ENCODE measurements at regions not wholly inside any gene's neighbourhood (a gene's known extent, or its start where the extent isn't known, plus 50 kb on each side); places are given as distances from the start of the nearest gene placed in this dataset.
A peak's percentile ranks its signal among the peaks of the same experiment; 100 is the strongest.

DNA sequence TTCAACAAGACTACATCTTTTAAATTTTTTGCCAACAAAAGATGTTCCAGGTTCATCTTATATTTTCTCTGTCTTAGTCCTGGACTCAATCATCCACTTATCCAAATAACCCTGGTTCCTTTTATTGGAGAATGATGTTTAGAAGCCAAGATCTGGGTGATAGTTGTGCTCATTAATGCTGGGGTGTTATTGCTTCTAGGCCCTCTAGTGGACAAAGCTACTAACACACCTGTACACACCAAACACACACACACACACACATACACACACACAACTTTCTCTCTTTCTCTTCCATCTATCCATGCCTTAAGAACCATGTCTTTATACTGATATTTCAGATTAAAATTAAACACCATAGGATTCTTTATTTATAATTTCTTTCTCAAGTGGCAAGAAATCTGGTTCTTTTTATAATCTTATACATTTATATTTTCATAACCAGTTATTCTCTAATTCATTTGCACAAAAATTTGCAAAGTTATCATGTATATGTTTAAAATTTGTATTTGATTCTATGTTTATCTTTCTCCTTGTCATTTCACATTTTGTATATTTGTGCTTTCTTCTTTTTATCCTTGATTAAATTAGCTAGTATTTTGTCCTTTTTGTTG lies 179.1 kb upstream of the SMIM23 start:
- ATAC-seq, result no peak

GRCh38 chr5:171607863-171608262 lies 177.8 kb upstream of the SMIM23 start:
- no peak for ATAC-seq

DNA sequence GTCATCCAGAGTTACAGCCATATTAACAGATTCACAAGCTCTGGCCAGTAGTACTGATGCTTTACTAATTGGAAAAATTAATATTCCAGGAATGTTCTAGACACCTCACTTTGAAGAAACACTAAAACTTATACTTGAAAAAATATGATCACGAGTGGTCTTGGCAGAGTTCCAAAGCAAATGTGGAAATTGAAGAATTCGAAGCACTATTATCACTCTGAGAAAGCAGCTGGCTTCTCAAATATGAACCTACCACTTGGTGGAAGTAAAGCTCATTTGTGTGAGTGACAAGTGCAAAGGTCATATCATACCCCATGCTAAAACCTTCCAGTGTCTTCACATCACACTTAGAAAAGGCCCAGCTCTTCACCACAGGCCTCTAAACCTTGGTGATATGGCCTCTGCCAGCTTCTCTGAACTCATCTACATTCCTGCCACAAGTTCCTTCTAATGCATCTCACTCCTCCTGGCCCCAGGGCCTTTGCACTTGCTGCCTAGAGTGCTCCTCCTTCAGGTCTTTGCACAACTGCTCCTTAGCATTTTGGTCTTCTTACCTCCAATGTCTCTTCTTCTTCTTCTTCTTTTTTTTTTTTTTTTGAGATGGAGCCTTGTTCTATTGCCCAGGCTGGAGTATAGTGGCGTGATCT lies 175.7 kb upstream of the SMIM23 start:
- no peak for ATAC-seq

DNA sequence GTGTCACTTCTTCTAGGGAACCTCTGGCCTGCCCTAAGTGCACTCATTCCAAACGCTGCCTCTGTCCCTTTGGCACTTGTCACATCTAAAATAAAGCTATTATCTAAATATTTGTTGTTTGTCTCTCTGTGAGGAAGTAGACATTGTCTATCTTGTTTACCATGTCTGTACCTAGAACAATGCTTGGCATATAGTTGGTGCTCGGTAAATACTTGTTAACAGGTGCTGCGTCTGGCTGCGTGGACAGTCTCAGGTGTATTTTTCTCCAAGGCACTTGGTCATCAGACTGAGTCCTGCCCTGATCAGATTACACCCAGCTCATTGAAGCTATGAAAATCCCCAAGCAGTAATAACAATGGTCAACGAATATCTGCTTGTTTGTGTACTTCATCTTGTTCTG lies 174.9 kb upstream of the SMIM23 start:
- no peak for ATAC-seq

- no peak for ATAC-seq
These were observed 172.9 kb upstream of the SMIM23 start for GRCh38 chr5:171612749-171613148.

GRCh38 chr5:171614511-171614910 lies 171.1 kb upstream of the SMIM23 start:
- peak; percentile 29 for ATAC-seq

- peak; percentile 73 for ATAC-seq
These were observed 170.5 kb upstream of the SMIM23 start for GRCh38 chr5:171614971-171615653.

GRCh38 chr5:171615705-171616640 lies 169.6 kb upstream of the SMIM23 start:
- no peak for ATAC-seq

- ATAC-seq, result no peak
These were observed 168.4 kb upstream of the SMIM23 start for GRCh38 chr5:171617266-171617665.

GRCh38 chr5:171617817-171618591 lies 167.6 kb upstream of the SMIM23 start:
- ATAC-seq, result no peak

GRCh38 chr5:171619196-171619595 lies 166.4 kb upstream of the SMIM23 start:
- no peak for ATAC-seq

- no peak for ATAC-seq
These were observed 165.9 kb upstream of the SMIM23 start for GRCh38 chr5:171619744-171620143.

GRCh38 chr5:171622010-171622409 lies 163.6 kb upstream of the SMIM23 start:
- ATAC-seq, result no peak

GRCh38 chr5:171623107-171623506 lies 162.5 kb upstream of the SMIM23 start:
- ATAC-seq, result no peak

GRCh38 chr5:171623551-171624097 lies 162.0 kb upstream of the SMIM23 start:
- no peak for ATAC-seq

- no peak for ATAC-seq
These were observed 161.2 kb upstream of the SMIM23 start for GRCh38 chr5:171624396-171624795.

DNA sequence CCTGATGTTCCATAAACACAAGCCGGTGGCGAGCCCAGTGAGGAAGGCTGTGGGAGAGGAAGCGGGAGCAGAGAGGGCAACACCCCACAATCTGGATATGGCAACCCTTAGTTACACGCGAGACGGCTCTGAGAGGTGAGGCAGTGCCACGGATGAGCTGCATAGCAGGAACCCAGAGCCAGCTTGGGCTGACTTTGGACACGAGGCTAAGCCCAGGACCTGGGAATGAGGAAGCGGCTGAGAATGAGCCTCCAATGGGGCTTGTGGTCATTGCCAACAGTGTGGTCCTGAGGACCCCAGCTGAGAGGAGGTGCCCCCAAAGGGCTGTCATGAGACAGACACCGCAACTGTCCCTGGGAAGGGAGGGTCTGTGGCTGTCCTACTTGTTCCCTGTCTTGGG lies 160.0 kb upstream of the SMIM23 start:
- ATAC-seq, result no peak

DNA sequence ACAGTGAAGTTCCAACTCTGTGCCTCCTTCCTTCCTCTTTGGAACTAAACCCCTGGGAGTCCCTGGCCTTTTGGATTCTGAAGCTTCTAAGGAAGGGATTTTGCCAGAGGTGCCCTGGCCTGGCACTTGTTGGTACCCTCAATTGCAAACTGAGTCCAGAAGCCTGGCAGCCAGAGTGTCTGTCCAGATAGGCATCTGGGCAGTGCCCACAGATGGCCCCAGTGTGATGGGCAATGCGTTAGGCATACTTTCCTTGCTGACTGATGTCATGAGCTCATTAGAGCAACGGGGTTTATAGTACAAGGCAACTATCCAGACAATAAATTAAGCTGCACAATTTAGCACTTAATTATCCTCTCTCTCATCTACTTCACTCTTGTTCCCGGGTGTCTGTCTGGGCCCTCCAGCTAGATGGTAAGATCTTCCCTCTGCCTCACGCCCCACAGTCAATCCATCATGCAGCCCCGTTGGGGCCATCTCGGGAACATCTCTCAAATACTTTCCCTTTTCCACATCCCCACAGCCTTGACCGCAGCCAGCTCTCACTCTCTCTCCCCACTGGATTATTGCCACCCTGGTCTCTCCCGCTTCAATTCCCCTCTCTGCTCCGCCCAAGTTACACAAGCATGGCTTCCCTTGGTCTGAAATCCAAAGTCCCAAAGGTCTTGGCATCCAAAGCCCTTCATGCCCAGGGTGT lies 157.5 kb upstream of the SMIM23 start:
- no peak for ATAC-seq

DNA sequence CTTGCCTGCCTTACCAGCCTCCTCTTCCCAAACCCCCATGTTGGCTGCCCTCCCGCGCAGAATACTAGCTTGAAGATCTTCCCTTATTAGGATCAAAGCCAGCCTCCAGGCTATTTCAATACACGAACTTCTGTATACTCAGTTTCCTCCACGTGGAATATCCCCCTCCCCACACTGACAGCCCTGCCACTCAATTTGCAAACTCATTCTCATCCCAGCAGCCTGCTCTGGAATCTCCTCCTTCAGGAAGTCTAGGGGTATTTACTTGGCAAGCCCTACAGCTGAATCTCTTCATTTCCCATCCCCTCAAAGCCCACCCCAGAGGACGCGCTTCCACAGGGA lies 157.0 kb upstream of the SMIM23 start:
- no peak for ATAC-seq

GRCh38 chr5:171629221-171629620 lies 156.4 kb upstream of the SMIM23 start:
- no peak for ATAC-seq

DNA sequence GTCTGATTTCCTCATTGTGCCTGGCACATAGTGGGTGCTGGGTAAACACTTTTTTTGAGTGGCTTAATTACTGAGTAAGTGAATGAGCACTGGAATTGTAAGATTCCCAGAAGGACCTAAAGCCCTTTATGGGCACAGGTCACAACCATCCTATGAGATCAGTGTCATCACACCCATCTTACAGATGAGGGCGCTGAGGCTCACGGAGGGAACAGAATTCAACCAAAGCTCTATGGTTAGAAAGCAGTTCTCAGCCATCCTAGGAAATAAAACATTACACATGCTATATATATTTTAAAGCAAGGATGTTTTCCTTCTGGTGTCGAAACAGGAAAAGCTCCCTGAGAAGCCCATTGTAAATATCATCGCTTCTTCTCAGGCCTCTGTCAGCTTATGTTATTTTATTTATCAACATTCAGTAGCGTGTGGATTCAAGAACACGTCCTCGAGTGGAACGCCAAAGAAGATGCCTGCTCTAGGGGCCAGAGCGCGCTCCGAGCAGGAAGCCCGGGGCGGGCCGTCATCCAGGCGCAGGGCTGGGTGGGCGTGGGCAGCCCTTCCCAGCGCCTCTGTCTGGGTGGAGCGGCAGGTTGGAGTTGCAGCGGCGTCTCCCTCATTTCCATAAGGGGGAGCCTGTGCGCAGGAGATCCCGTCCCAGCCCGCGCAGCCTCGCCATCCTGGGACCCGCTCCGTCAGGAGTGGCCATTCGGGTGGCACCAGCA lies 155.8 kb upstream of the SMIM23 start:
- ATAC-seq, result peak; percentile 79

Data from esophagus mucosa (tissue), 1 donor.